ENCODE measurements at regions not wholly inside any gene's neighbourhood (a gene's known extent, or its start where the extent isn't known, plus 50 kb on each side); places are given as distances from the start of the nearest gene placed in this dataset.

DNA sequence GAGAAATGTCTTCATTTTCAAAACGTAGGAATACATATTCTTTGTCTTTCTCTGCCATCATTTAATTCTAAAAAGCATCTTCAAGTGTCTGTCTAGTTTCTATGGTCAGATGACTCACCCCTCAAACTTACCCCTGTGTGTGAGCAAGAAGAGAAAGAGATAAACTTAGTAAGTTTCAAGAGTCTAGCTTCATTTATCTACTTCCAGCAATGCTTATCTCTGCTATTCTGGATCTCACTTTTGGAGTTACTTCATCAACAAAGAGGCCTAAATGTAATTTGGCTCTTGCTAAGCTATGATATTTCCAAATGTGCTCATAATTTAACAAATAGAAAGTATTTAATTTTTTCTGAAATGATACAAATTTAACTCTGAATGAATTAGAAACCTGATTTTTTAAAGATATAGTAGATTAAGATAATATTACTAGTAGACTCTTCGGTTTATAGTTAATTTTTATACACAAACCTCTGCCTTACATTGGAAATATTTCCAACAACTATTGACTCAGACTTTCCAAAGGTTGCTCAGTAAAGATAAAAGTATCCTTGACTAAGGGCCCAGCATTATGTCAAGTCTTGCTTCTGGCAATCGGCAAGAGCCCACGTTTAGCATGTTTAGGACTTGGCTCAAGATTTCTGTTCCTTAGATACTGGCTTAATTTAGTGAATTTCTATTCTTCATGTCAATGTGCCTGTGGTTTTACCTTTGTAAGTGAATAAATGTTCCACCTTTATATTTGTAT is 1511.0 kb upstream of the SLC10A2 start:
- H3K36me3 ChIP-seq, result no peaks in the 10 kb centered on the region
- H3K27ac ChIP-seq, result no peak overlapping the region
- intact Hi-C loops (cut with DNase I), result no loop called here

GRCh38 chr13:104571893-104572229 is 1505.6 kb upstream of the SLC10A2 start:
- TF ChIP-seq POLR2A (IDR thresholded peaks at IDR 0.05) (no peak), CTCF (IDR thresholded peaks at IDR 0.05) (no peak), POLR2AphosphoS5 (IDR thresholded peaks at IDR 0.05; ENCODE audit: insufficient read depth in 1 of 2, low read depth in 1 of 2) (no peak)
- Histone ChIP-seq H3K4me3 (no peak overlapping the region), H3K36me3 (no peaks in the 10 kb centered on the region), H3K9me3 (no peaks in the 10 kb centered on the region), H3K27ac (no peak overlapping the region), H3K27me3 (no peaks in the 10 kb centered on the region), H3K4me1 (peaks cover 10% of the 10 kb centered on the region)
- DNase-seq (ENCODE audit: extremely low spot score in 2 of 2), result no peak
- intact Hi-C loops (cut with DNase I), result no loop called here

More for the DNA sequence above, 1511.0 kb upstream of the SLC10A2 start:
- H3K4me3 ChIP-seq, result no peak overlapping the region
- TF ChIP-seq POLR2AphosphoS5 (IDR thresholded peaks at IDR 0.05; ENCODE audit: insufficient read depth in 1 of 2, low read depth in 1 of 2) (no peak), POLR2A (IDR thresholded peaks at IDR 0.05) (no peak), CTCF (IDR thresholded peaks at IDR 0.05) (no peak)
- DNase-seq (ENCODE audit: extremely low spot score in 2 of 2), result no peak
- no peaks in the 10 kb centered on the region for H3K4me1 ChIP-seq
- H3K9me3 ChIP-seq, result no peaks in the 10 kb centered on the region
- no peaks in the 10 kb centered on the region for H3K27me3 ChIP-seq

DNA sequence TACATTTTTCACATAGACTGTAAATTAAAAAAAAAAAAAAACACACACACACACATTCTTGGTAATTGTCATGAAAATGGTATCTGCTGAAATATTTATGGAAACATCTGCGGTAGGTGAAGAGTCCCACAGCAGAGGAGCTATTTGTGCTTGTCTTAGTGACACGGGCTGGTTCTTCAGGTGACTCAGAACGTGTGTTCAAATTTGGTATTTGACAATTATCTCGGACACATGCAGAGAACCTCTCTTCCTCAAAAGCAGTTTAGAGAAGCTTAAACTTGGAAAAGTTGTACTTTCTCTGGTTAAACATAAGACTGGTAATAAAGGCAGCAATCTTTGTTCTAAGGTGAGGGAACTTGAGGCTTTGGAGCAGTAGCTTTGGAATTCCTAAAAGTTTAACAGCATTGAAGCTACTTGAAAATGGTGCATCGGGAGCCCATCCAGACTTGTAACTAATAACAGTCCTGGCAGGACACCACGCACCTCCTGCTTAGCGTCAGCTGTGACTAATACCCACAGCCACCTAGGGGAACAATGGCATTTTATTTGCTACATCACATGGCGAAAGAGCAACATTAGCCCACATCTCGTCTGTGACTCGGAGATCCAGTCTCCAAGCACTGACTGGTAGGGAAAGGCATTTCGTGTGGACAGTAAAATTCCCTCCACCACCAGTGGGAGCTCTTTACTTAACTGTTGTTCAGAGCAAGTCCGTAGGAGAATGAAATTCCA is 1505.1 kb upstream of the SLC10A2 start:
- DNase-seq (ENCODE audit: extremely low spot score in 2 of 2), result peak in 1 of 2 donors; percentile 90
- H3K27ac ChIP-seq, result no peak overlapping the region
- no peaks in the 10 kb centered on the region for H3K36me3 ChIP-seq
- H3K9me3 ChIP-seq, result no peaks in the 10 kb centered on the region
- TF ChIP-seq CTCF (IDR thresholded peaks at IDR 0.05) (peak in 2 of 3 experiments; percentile 11 to 56), POLR2A (IDR thresholded peaks at IDR 0.05) (no peak), POLR2AphosphoS5 (IDR thresholded peaks at IDR 0.05; ENCODE audit: insufficient read depth in 1 of 2, low read depth in 1 of 2) (peak in 1 of 2 donors; percentile 34)
- peaks cover 10% of the 10 kb centered on the region for H3K4me1 ChIP-seq
- no peaks in the 10 kb centered on the region for H3K27me3 ChIP-seq
- no peak overlapping the region for H3K4me3 ChIP-seq
- intact Hi-C loops (cut with DNase I), result no loop called here

- intact Hi-C loops (cut with DNase I), result no loop called here
Observed at GRCh38 chr13:104567114-104567513, 1500.9 kb upstream of the SLC10A2 start.

More at GRCh38 chr13:104567114-104567513, 1500.9 kb upstream of the SLC10A2 start:
- TF ChIP-seq POLR2A (IDR thresholded peaks at IDR 0.05) (no peak), CTCF (IDR thresholded peaks at IDR 0.05) (no peak), POLR2AphosphoS5 (IDR thresholded peaks at IDR 0.05; ENCODE audit: insufficient read depth in 1 of 2, low read depth in 1 of 2) (no peak)
- Histone ChIP-seq H3K27ac (no peak overlapping the region), H3K4me1 (peaks cover 10% of the 10 kb centered on the region), H3K9me3 (no peaks in the 10 kb centered on the region), H3K27me3 (no peaks in the 10 kb centered on the region), H3K36me3 (no peaks in the 10 kb centered on the region), H3K4me3 (no peak overlapping the region)
- DNase-seq (ENCODE audit: extremely low spot score in 2 of 2), result no peak

All from vagina (tissue), 2 donors.